ENCODE measurements at regions not wholly inside any gene's neighbourhood (a gene's known extent, or its start where the extent isn't known, plus 50 kb on each side); places are given as distances from the start of the nearest gene placed in this dataset.

DNA sequence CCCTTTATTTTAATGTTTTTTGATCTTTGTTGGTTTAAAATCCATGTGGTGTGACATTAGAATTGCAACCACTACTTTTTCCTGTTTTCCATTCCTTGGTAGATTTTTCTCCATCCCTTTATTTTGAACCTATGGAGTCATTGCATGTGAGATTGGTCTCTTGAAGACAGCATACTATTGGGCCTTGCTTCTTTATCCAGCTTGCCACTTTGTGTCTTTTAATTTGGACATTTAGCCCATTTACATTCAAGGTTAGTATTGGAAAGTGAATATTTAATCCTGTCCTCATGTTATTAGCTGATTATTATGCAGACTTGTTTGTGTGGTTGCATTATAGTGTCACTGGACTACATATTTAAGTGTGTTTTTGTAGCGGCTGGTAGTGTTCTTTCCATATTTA lies 782.9 kb downstream of the SLC4A3 start:
- Histone ChIP-seq H3K4me2 (ENCODE audit: unreplicated experiment) (no peak overlapping the region), H3K27me3 (replicated peaks; ENCODE audit: insufficient read depth) (no peaks in the 10 kb centered on the region), H3F3A (ENCODE audit: insufficient read depth) (no peaks in the 10 kb centered on the region), H3K27ac (no peak overlapping the region), H3K4me1 (ENCODE audit: insufficient read depth) (no peaks in the 10 kb centered on the region), H3K9me3 (ENCODE audit: low read depth) (no peaks in the 10 kb centered on the region), H3K9me2 (ENCODE audit: insufficient read depth) (no peaks in the 10 kb centered on the region), H2AFZ (no peak overlapping the region), H3K4me3 (no peak overlapping the region), H3K36me3 (ENCODE audit: low read depth) (no peaks in the 10 kb centered on the region), H3K79me2 (ENCODE audit: insufficient read depth) (no peaks in the 10 kb centered on the region), H4K20me1 (ENCODE audit: insufficient read depth) (no peaks in the 10 kb centered on the region), H3K9ac (no peak overlapping the region)
- TF ChIP-seq EZH2 (IDR thresholded peaks at IDR 0.05; ENCODE audit: insufficient read depth, poor library complexity, severe bottlenecking) = no peak
- TF ChIP-seq EZH2phosphoT487 (IDR thresholded peaks at IDR 0.05; ENCODE audit: insufficient read depth, low read depth) = no peak
- DNase-seq = no peak
- WGBS, 2 experiments (ENCODE audit: low coverage in 1 of 2, low lambda C conversion rate in 2 of 2, missing lambda C conversion rate in 2 of 2) = 47 to 56% methylated on average over 1 of the region's 1 CpG
- in situ Hi-C loops (cut with MboI) = no loop called here

DNA sequence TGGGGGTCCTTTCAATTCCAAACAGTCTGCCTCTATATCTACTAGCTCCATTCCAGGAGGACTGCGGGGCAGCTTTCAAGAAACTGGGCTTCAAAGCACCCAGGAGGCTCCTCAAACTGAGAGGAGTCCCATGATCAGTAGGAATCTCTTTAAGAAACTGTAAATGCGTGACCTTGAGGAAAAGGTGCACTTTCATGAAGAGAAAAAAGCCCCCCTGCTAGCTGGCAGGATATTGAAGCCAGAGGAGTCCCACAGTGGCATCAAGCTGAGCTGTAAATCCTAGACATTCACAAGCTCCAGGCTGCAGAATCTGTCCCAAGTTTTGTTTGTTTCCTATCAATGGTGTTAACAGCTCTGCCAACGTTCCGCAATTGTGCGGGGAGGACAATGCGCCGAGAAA lies 790.1 kb downstream of the SLC4A3 start:
- H3K27ac ChIP-seq = no peak overlapping the region
- no peak for DNase-seq

DNA sequence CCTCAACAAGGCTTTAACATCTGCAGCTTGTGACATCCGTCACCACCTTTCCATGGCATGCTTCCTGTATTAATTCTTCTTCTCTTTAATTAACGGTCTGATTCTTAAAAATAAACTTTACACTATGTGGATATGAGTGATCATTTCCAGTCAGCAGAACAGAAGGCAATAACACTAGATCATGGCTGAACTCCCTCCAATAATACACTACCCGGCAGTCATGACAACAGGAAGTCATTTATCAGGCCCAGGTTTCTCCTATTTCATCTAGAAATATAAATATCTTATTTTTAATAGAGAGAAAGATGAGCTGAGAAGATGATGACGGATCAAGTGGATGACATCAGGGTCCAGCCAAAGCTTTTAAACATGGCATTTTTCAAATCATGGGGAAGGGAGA lies 792.2 kb downstream of the SLC4A3 start:
- WGBS, 2 experiments (ENCODE audit: low coverage in 1 of 2, low lambda C conversion rate in 2 of 2, missing lambda C conversion rate in 2 of 2) = 36 to 39% methylated on average over 4 of the region's 4 CpGs
- Histone ChIP-seq H2AFZ (peak overlapping the region; percentile 39), H3K9ac (no peak overlapping the region), H3K9me2 (ENCODE audit: insufficient read depth) (no peaks in the 10 kb centered on the region), H4K20me1 (ENCODE audit: insufficient read depth) (no peaks in the 10 kb centered on the region), H3K4me3 (no peak overlapping the region), H3K4me1 (ENCODE audit: insufficient read depth) (0 out of 2 replicates have a peak, but pooled peaks cover 3% of the 10 kb centered on the region), H3K9me3 (ENCODE audit: low read depth) (no peaks in the 10 kb centered on the region), H3K36me3 (ENCODE audit: low read depth) (no peaks in the 10 kb centered on the region), H3F3A (ENCODE audit: insufficient read depth) (no peaks in the 10 kb centered on the region), H3K27me3 (replicated peaks; ENCODE audit: insufficient read depth) (no peaks in the 10 kb centered on the region), H3K4me2 (ENCODE audit: unreplicated experiment) (no peak overlapping the region), H3K27ac (no peak overlapping the region), H3K79me2 (ENCODE audit: insufficient read depth) (no peaks in the 10 kb centered on the region)
- DNase-seq = no peak
- TF ChIP-seq EZH2 (IDR thresholded peaks at IDR 0.05; ENCODE audit: insufficient read depth, poor library complexity, severe bottlenecking) = no peak
- TF ChIP-seq EZH2phosphoT487 (IDR thresholded peaks at IDR 0.05; ENCODE audit: insufficient read depth, low read depth) = no peak
- in situ Hi-C loops (cut with MboI) = no loop called here

More for the DNA sequence above, 790.1 kb downstream of the SLC4A3 start:
- H3K9me2 ChIP-seq (ENCODE audit: insufficient read depth) = no peaks in the 10 kb centered on the region
- no peaks in the 10 kb centered on the region for H3K36me3 ChIP-seq (ENCODE audit: low read depth)
- no peak for TF ChIP-seq EZH2phosphoT487 (IDR thresholded peaks at IDR 0.05; ENCODE audit: insufficient read depth, low read depth)
- TF ChIP-seq EZH2 (IDR thresholded peaks at IDR 0.05; ENCODE audit: insufficient read depth, poor library complexity, severe bottlenecking) = no peak
- H3K9me3 ChIP-seq (ENCODE audit: low read depth) = no peaks in the 10 kb centered on the region
- H3K79me2 ChIP-seq (ENCODE audit: insufficient read depth) = no peaks in the 10 kb centered on the region
- H3K4me2 ChIP-seq (ENCODE audit: unreplicated experiment) = no peak overlapping the region
- H4K20me1 ChIP-seq (ENCODE audit: insufficient read depth) = no peaks in the 10 kb centered on the region
- no peaks in the 10 kb centered on the region for H3F3A ChIP-seq (ENCODE audit: insufficient read depth)
- 56 to 67% methylated on average over 7 of the region's 7 CpGs for WGBS, 2 experiments (ENCODE audit: low coverage in 1 of 2, low lambda C conversion rate in 2 of 2, missing lambda C conversion rate in 2 of 2)
- no peak overlapping the region for H2AFZ ChIP-seq
- H3K4me3 ChIP-seq = no peak overlapping the region
- in situ Hi-C loops (cut with MboI) = no loop called here
- H3K27me3 ChIP-seq (replicated peaks; ENCODE audit: insufficient read depth) = no peaks in the 10 kb centered on the region
- H3K4me1 ChIP-seq (ENCODE audit: insufficient read depth) = 0 out of 2 replicates have a peak, but pooled peaks cover 3% of the 10 kb centered on the region
- no peak overlapping the region for H3K9ac ChIP-seq

DNA sequence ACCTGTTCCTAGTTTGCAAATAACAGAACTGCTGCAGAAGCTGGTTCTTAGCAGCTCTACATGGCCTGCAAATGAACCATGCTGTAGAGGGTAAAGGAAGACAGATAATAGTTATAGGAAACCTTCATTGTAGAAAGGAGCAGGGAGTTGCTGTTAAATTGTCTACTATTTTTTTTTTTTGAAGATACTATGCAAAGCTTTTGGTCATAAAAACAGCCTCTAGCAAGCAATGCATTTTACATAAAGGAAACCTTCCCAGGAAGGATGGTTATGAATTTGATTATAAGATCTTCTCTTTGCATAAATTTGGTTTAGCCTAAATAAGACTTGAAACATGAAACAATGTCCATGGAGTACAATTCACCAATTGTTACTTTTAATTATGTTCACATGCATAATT lies 793.4 kb downstream of the SLC4A3 start:
- Histone ChIP-seq H3K9me3 (ENCODE audit: low read depth) (no peaks in the 10 kb centered on the region), H2AFZ (no peak overlapping the region), H3K4me1 (ENCODE audit: insufficient read depth) (0 out of 2 replicates have a peak, but pooled peaks cover 3% of the 10 kb centered on the region), H3K36me3 (ENCODE audit: low read depth) (no peaks in the 10 kb centered on the region), H3K4me2 (ENCODE audit: unreplicated experiment) (no peak overlapping the region), H4K20me1 (ENCODE audit: insufficient read depth) (no peaks in the 10 kb centered on the region), H3K9ac (no peak overlapping the region), H3K27ac (no peak overlapping the region), H3F3A (ENCODE audit: insufficient read depth) (no peaks in the 10 kb centered on the region), H3K4me3 (no peak overlapping the region), H3K27me3 (replicated peaks; ENCODE audit: insufficient read depth) (no peaks in the 10 kb centered on the region), H3K79me2 (ENCODE audit: insufficient read depth) (no peaks in the 10 kb centered on the region), H3K9me2 (ENCODE audit: insufficient read depth) (no peaks in the 10 kb centered on the region)
- in situ Hi-C loops (cut with MboI) = no loop called here
- DNase-seq = no peak
- TF ChIP-seq EZH2phosphoT487 (IDR thresholded peaks at IDR 0.05; ENCODE audit: insufficient read depth, low read depth) (no peak), EZH2 (IDR thresholded peaks at IDR 0.05; ENCODE audit: insufficient read depth, poor library complexity, severe bottlenecking) (no peak)

DNA sequence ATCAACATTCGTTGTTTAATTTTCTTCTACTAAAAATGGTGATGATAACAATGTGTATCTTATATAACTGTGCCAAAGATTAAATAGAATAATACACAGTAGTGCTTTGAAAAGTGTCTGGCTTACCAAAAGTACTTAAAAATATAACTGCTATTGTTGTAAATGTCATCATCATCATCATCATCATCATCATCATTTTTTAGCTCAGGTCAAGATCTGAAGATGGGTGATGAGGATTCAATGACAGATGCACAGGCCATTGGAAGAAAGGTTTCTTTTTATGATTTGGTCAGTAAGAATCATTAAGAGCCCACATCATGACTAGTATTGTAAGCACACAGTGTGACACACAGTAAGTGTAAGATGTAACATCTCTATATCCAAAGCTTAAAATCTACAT lies 795.2 kb downstream of the SLC4A3 start:
- 35 to 52% methylated on average over 1 of the region's 1 CpG for WGBS, 2 experiments (ENCODE audit: low coverage in 1 of 2, low lambda C conversion rate in 2 of 2, missing lambda C conversion rate in 2 of 2)
- Histone ChIP-seq H3K9ac (no peak overlapping the region), H3K27ac (no peak overlapping the region), H2AFZ (no peak overlapping the region), H3K36me3 (ENCODE audit: low read depth) (no peaks in the 10 kb centered on the region), H3K9me3 (ENCODE audit: low read depth) (no peaks in the 10 kb centered on the region), H3F3A (ENCODE audit: insufficient read depth) (no peaks in the 10 kb centered on the region), H3K4me3 (no peak overlapping the region), H3K4me2 (ENCODE audit: unreplicated experiment) (no peak overlapping the region), H4K20me1 (ENCODE audit: insufficient read depth) (no peaks in the 10 kb centered on the region), H3K9me2 (ENCODE audit: insufficient read depth) (no peaks in the 10 kb centered on the region), H3K79me2 (ENCODE audit: insufficient read depth) (no peaks in the 10 kb centered on the region), H3K4me1 (ENCODE audit: insufficient read depth) (0 out of 2 replicates have a peak, but pooled peaks cover 3% of the 10 kb centered on the region), H3K27me3 (replicated peaks; ENCODE audit: insufficient read depth) (no peaks in the 10 kb centered on the region)
- in situ Hi-C loops (cut with MboI) = no loop called here
- no peak for TF ChIP-seq EZH2phosphoT487 (IDR thresholded peaks at IDR 0.05; ENCODE audit: insufficient read depth, low read depth)
- no peak for TF ChIP-seq EZH2 (IDR thresholded peaks at IDR 0.05; ENCODE audit: insufficient read depth, poor library complexity, severe bottlenecking)
- no peak for DNase-seq
